AG09319 (cell line): ENCODE measurements at regions not wholly inside any gene's neighbourhood (a gene's known extent, or its start where the extent isn't known, plus 50 kb on each side); places are given as distances from the start of the nearest gene placed in this dataset.
"Not testable (repeated sequence)": the region's sequence is repeated elsewhere in the genome, so short reads cannot be mapped to it uniquely, and the experiment has no call there.

Source experiments
- DNase-seq: peaks from one replicate; pipeline ENCODE4 v3.0.0-alpha.2; 2010; ENCODE audit warnings: low read depth; ENCODE audit errors: extremely low read depth
- TF ChIP-seq, protein P1 (sequence below): IDR thresholded peaks from 2 replicates; pipeline ENCODE4 v1.5.1; 2011; ENCODE audit warnings: low read depth, mild to moderate bottlenecking, inconsistent platforms, low read length, moderate library complexity

DNA sequence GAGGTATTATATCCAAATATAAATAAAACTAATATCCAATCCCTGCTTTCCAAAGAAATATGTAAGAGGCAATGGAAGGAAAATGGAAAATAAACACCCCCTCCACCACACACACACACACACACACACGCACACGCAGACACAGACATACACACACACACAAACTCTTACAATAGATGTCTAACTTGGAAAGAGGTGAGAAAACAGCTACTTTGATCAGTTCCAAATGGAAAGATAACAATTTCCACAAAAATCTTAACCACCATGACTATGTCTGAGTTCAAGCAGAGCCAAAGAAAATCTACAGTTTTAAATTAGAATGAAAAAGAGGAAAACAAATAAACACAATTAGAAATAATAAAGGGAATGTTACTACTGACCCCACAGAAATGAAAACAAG lies 285.3 kb upstream of the TGFBR2 start:
- TF ChIP-seq, protein P1, sequence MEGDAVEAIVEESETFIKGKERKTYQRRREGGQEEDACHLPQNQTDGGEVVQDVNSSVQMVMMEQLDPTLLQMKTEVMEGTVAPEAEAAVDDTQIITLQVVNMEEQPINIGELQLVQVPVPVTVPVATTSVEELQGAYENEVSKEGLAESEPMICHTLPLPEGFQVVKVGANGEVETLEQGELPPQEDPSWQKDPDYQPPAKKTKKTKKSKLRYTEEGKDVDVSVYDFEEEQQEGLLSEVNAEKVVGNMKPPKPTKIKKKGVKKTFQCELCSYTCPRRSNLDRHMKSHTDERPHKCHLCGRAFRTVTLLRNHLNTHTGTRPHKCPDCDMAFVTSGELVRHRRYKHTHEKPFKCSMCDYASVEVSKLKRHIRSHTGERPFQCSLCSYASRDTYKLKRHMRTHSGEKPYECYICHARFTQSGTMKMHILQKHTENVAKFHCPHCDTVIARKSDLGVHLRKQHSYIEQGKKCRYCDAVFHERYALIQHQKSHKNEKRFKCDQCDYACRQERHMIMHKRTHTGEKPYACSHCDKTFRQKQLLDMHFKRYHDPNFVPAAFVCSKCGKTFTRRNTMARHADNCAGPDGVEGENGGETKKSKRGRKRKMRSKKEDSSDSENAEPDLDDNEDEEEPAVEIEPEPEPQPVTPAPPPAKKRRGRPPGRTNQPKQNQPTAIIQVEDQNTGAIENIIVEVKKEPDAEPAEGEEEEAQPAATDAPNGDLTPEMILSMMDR = no peak
- no peak for DNase-seq

DNA sequence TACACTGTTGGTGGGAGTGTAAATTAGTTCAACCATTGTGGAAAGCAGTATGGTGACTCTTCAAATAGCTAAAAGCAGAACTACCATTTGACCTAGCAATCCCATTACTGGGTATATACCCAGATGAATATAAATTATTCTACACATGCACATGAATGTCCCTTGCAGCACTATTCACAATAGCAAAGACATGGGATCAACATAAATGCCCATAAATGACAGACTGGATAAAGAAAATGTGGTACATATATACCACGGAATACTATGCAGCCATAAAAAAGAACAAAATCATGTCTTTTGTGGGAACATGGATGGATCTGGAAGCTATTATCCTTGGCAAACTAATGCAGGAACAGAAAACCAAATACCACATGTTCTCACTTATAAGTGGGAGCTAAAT lies 282.8 kb upstream of the TGFBR2 start:
- DNase-seq = not testable (repeated sequence)

DNA sequence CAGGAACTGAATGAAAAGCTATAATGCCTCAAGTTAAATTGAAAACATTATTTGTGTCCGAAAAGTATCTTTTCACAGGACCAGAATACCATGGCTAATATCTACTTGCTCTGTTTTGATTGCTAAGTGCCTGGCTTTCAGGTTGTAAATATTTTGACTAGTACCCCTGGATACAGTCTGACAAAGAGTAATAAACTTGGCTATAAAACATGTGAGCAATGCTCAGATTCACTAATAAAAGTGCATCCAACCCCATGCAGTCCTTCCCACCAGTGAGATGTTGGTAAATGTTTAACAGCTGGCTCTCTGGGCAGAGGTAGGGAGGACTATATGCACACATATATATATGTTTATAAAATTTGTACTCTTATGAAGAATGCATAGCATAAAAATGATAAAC lies 281.8 kb upstream of the TGFBR2 start:
- DNase-seq = no peak
- TF ChIP-seq, protein P1 = no peak

DNA sequence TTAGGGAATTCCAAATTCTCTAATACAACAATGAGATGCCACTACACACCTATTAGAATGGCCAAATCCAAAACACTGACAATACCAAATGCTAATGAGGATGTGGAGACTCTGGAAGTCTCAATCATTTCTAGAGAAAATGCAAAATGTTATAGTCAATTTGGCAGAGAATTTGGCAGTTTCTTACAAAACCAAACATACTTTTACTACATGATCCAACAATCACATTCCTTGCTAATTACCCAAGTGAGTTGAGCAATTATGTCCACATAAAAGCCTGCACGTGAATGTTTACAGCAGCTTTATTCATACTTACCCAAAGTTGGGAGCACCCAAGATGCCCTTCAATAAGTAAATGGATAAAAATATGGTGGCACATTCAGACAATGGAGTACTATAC lies 278.4 kb upstream of the TGFBR2 start:
- not testable (repeated sequence) for DNase-seq

DNA sequence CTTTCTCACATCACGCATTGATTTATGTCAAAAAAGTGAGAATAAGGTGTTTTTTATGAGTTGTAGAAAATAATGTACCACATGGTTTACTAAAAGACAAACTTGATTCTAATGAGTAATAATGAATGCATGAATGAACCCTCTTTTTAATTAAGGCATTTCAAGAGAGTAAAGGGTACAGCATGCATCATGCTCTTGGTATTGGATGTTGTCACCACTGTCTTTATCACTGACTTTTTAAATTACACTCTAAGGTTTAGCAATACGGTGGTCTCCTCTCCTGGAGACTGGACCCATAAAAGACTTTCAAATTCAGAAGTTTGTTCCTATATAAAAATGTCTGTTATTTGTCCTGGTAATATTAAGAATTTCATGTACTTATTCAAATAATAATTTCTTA lies 277.5 kb upstream of the TGFBR2 start:
- not testable (repeated sequence) for DNase-seq

DNA sequence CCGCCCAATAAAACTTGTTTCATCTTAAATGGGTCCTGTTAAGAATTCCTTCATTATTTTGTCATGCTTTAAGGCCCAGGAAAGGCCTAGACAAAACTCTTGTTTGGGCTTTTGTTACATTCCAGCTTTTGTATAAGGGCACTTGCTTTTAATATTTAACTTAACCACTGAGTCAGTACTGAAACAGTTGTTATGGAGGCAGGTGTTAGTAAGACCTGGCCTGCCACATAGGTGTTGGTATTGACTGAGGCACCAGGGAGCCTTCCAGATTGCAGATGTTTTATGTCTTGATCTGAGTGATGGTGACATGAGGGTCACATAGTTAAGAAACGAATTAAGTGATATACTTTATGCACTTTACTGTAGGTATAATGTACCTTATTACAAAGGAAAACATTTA lies 274.9 kb upstream of the TGFBR2 start:
- TF ChIP-seq, protein P1 = no peak
- no peak for DNase-seq

DNA sequence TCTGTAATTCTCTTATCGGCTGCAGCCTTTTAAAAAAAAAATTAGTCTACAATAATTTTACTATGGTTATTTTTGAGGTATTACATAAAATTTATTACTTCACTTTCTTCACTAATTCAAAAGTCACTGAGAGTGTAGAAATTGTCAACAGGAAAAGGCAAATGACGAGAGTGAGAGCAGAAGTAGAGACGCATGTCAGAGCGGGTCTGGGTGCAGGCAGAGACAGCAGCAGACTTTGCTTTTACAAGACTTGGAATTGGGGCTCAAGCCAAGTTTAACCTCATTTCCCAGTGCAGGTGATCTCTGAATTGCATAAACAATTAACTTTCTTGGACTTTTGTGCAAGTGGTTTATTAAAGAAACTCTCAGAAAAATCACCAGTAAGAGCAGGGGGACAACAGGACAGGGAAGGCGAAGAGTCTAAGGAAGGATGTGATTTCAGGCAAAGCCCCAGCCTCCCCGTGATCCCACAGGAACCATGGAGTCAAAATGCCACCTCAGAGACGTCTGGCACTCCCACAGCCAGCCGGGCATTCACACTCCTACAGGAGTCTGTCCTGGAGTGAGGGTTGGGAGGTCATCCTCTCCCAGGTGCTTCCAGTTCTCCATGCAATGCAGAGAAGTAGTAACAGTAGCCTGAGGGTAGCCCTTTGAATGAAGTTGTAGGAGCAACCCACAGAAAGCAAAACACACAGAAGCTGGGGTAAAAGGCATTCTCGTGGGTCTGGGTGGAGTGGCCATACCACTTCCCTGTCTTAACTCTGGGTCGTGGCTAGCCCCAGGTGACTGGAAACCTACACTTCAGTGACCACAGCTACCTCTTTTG lies 274.0 kb upstream of the TGFBR2 start:
- DNase-seq = no peak
- TF ChIP-seq, protein P1 = no peak

DNA sequence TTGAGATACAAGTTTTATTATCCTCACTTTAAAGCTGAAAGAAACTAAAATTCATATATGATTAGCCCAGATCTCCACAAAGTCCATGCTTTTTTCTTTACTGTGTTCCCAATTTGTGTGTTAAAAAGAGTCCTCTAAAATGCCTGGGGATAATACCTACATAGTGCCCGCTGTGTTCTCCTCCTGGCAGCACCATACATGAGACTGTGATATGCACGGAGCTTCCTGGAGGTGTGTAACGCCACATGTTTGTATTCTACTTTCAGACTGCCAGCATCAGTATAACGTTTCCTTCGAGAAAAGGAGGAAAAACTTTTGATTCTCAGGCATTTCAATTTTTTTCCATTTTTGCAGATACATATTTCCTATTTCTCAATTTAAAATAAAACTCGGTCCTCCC lies 273.3 kb upstream of the TGFBR2 start:
- no peak for DNase-seq
- TF ChIP-seq, protein P1 = no peak

DNA sequence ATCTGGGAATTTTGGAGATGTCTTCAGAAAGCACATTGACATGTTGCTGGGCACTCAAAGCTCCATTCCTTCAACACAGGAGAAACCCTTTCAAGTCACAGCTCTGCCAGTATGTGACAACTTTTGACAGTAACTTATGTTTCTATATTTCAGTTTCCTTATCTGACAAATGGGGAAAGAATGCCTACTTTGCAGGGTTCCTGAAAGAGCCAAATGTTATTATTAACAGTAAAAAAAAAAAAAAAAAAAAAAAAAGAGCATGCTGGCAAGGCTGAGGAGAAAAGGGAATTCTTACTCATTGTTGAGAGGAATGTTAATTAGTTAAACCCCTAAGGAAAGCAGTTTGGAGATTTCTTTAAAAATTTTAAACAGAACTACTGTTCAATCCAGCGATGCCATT lies 272.5 kb upstream of the TGFBR2 start:
- TF ChIP-seq, protein P1 = no peak
- DNase-seq = no peak
